Neuronal stem cell (in vitro differentiated cells): ENCODE measurements at regions not wholly inside any gene's neighbourhood (a gene's known extent, or its start where the extent isn't known, plus 50 kb on each side); places are given as distances from the start of the nearest gene placed in this dataset.
A peak's percentile ranks its signal among the peaks of the same experiment; 100 is the strongest.

Source experiments
- DNase-seq: peaks from one replicate; pipeline ENCODE4 v3.0.0-alpha.2; 2013; ENCODE audit warnings: low spot score
- H2AFZ ChIP-seq: one replicate; pipeline ENCODE4 v1.6.1; 2013; ENCODE audit warnings: mild to moderate bottlenecking, low read length, inconsistent platforms
- H2AK5ac ChIP-seq: 2 replicates; pipeline ENCODE4 v1.6.1; 2013; ENCODE audit warnings: low read depth, mild to moderate bottlenecking, inconsistent platforms, low read length, moderate library complexity, mixed read lengths
- H2BK120ac ChIP-seq: 2 replicates; pipeline ENCODE4 v1.6.1; 2013; ENCODE audit warnings: low read depth, mild to moderate bottlenecking, inconsistent platforms, low read length, moderate library complexity, mixed read lengths
- H2BK12ac ChIP-seq: one replicate; pipeline ENCODE4 v1.6.1; 2013; ENCODE audit warnings: low read length, inconsistent platforms
- H2BK15ac ChIP-seq: 2 replicates; pipeline ENCODE4 v1.6.1; 2013; ENCODE audit warnings: mild to moderate bottlenecking, low read length, inconsistent platforms, mixed read lengths
- H2BK5ac ChIP-seq: one replicate; pipeline ENCODE4 v1.6.1; 2013; ENCODE audit warnings: inconsistent platforms, mild to moderate bottlenecking, low read length, moderate library complexity
- H3K14ac ChIP-seq: one replicate; pipeline ENCODE4 v1.6.1; 2013; ENCODE audit warnings: low read length, inconsistent platforms
- H3K18ac ChIP-seq: 2 replicates; pipeline ENCODE4 v1.6.1; 2013; ENCODE audit warnings: low read length, inconsistent platforms
- H3K23ac ChIP-seq: 2 replicates; pipeline ENCODE4 v1.6.1; 2013; ENCODE audit warnings: low read depth, mild to moderate bottlenecking, mixed read lengths, low read length, inconsistent platforms; ENCODE audit not compliant: poor library complexity
- H3K27ac ChIP-seq: replicated peaks from 3 replicates; pipeline ENCODE4 v1.5.1; 2013; ENCODE audit warnings: low read length, inconsistent platforms
- H3K27me3 ChIP-seq, 3 experiments: 2 replicates each; pipeline ENCODE4 v1.6.1; 2013; ENCODE audit warnings: low read length in 3 of 3, mild to moderate bottlenecking in 2 of 3, inconsistent platforms in 1 of 3, low read depth in 1 of 3, mixed read lengths in 1 of 3, moderate library complexity in 1 of 3; ENCODE audit not compliant: control insufficient read depth in 3 of 3, insufficient read depth in 3 of 3
- H3K36me3 ChIP-seq, 2 donors: replicated peaks in 1 of 2; 2 replicates each; pipeline ENCODE4 v1.6.1; 2013; ENCODE audit warnings: low read length in 2 of 2; ENCODE audit not compliant: control insufficient read depth in 2 of 2, insufficient read depth in 2 of 2
- H3K4ac ChIP-seq: 2 replicates; pipeline ENCODE4 v1.6.1; 2013; ENCODE audit warnings: inconsistent platforms, mild to moderate bottlenecking, low read length, moderate library complexity
- H3K4me1 ChIP-seq, 2 donors: 1 replicate in 1 of 2; 2 replicates in 1 of 2; pipeline ENCODE4 v1.6.1; 2013; ENCODE audit warnings: low read length in 2 of 2, low read depth in 1 of 2; ENCODE audit not compliant: control insufficient read depth in 2 of 2, insufficient read depth in 1 of 2
- H3K4me2 ChIP-seq: one replicate; pipeline ENCODE4 v1.6.1; 2013; ENCODE audit warnings: mild to moderate bottlenecking, low read length, inconsistent platforms; ENCODE audit not compliant: insufficient read depth, poor library complexity, severe bottlenecking
- H3K4me3 ChIP-seq, 2 donors: 2 replicates each; pipeline ENCODE4 v1.5.1; 2013; ENCODE audit warnings: low read length in 2 of 2, mild to moderate bottlenecking in 2 of 2, inconsistent platforms in 1 of 2, moderate library complexity in 1 of 2
- H3K79me1 ChIP-seq: one replicate; pipeline ENCODE4 v1.6.1; 2013; ENCODE audit warnings: low read depth, mild to moderate bottlenecking, inconsistent platforms, low read length, moderate library complexity
- H3K9ac ChIP-seq: one replicate; pipeline ENCODE4 v1.6.1; 2013; ENCODE audit warnings: mild to moderate bottlenecking, low read depth, low read length, inconsistent platforms; ENCODE audit not compliant: poor library complexity
- H3K9me3 ChIP-seq, 2 donors: replicated peaks in 1 of 2; 2 replicates each; pipeline versions ENCODE3 to v1.6.1; 2013; ENCODE audit warnings: low read length in 2 of 2, mild to moderate bottlenecking in 2 of 2, inconsistent platforms in 1 of 2, low read depth in 1 of 2, mixed read lengths in 1 of 2, moderate library complexity in 1 of 2; ENCODE audit not compliant: control insufficient read depth in 2 of 2, insufficient read depth in 1 of 2
- H4K8ac ChIP-seq: one replicate; pipeline ENCODE4 v1.6.1; 2013; ENCODE audit warnings: low read depth, mild to moderate bottlenecking, inconsistent platforms, low read length, moderate library complexity
- H4K91ac ChIP-seq: one replicate; pipeline ENCODE4 v1.6.1; 2013; ENCODE audit warnings: low read length, low read depth, mild to moderate bottlenecking, inconsistent platforms; ENCODE audit not compliant: poor library complexity
- WGBS, 2 donors: extraction: QIAGEN DNeasy Blood & Tissue Kit; methylation state at CpG; one replicate each; pipeline ENCODE4 v1.1.7; 2013; ENCODE audit warnings: missing lambda C conversion rate in 2 of 2, mixed read lengths in 1 of 2; ENCODE audit not compliant: insufficient read length in 2 of 2, insufficient replicate concordance in 1 of 2; ENCODE audit errors: extremely low coverage in 2 of 2; 5-methylcytosine and 5-hydroxymethylcytosine counted together

DNA sequence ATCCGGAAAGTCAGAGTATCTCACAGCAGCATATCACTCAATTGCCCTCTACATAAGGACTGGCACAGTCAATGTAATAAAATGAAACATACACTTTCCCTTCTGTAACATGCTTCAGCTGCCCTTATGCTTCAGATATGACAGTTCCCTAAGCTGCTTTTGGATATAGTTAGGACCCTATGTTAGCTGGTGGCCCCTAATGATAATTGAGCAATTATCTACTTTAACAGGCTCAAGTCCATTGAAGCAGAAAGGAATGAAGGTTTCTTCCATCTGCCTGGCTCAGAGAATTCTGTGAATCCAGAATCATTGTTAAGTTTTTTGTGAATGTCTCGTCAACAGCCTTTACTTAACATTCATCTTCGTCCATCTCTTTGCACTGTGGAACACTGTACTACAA is 951.2 kb upstream of the DIAPH2 start:
- Histone ChIP-seq H4K91ac (no peak overlapping the region), H3K27me3 (no peaks in the 10 kb centered on the region), H3K4me3 (no peak overlapping the region), H2BK120ac (no peak overlapping the region), H2BK15ac (no peak overlapping the region), H3K14ac (no peak overlapping the region), H3K79me1 (no peaks in the 10 kb centered on the region), H3K18ac (no peak overlapping the region), H4K8ac (no peak overlapping the region), H2BK5ac (no peak overlapping the region), H3K4ac (no peak overlapping the region), H3K4me1 (peaks cover 0 to 1% of the 10 kb centered on the region in 2 donors), H2BK12ac (no peak overlapping the region), H3K36me3 (no peaks in the 10 kb centered on the region), H3K9me3 (no peaks in the 10 kb centered on the region), H3K23ac (no peak overlapping the region), H3K9ac (no peak overlapping the region), H3K4me2 (peak overlapping the region; percentile 25), H3K27ac (peak overlapping the region; percentile 51), H2AK5ac (no peak overlapping the region), H2AFZ (no peak overlapping the region)
- DNase-seq, result peak; percentile 37
- whole genome bisulfite sequencing, 2 donors, result no CpG with 5 or more reads among the region's 3 CpGs

DNA sequence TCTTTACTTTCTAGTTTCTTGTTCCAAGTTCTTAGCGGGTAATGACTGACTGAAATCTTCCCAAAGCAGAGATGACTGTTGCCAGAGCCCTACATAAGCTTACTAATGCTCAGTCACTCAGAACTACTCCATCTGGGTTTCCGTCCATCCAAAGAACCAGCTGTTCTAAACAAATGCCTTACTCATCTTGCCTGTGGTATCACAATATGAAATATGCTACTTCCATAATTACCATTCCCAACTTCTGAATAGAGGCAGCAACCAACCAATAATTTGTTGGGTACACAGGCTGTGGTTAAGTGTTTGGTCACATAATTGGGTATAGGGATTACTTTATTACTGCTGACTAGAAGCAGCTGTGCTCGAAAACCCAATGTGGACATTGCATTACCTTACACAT is 930.2 kb upstream of the DIAPH2 start:
- no peaks in the 10 kb centered on the region for H3K79me1 ChIP-seq
- H3K4me1 ChIP-seq, result no peaks in the 10 kb centered on the region
- H3K4me2 ChIP-seq, result no peak overlapping the region
- no peak overlapping the region for H2BK15ac ChIP-seq
- H3K4me3 ChIP-seq, result no peak overlapping the region
- no peak for DNase-seq
- H4K8ac ChIP-seq, result no peak overlapping the region
- no peaks in the 10 kb centered on the region for H3K36me3 ChIP-seq
- no peak overlapping the region for H2BK12ac ChIP-seq
- H4K91ac ChIP-seq, result no peak overlapping the region
- no peak overlapping the region for H2BK120ac ChIP-seq
- no peak overlapping the region for H3K9ac ChIP-seq
- no peak overlapping the region for H2AK5ac ChIP-seq
- H3K27ac ChIP-seq, result no peak overlapping the region
- no peak overlapping the region for H3K14ac ChIP-seq
- no peak overlapping the region for H3K23ac ChIP-seq
- no peaks in the 10 kb centered on the region for H3K9me3 ChIP-seq
- no peak overlapping the region for H3K18ac ChIP-seq
- no peaks in the 10 kb centered on the region for H3K27me3 ChIP-seq
- H2AFZ ChIP-seq, result no peak overlapping the region
- H2BK5ac ChIP-seq, result no peak overlapping the region
- no peak overlapping the region for H3K4ac ChIP-seq
- no CpG with 5 or more reads among the region's 3 CpGs for WGBS, 2 donors

DNA sequence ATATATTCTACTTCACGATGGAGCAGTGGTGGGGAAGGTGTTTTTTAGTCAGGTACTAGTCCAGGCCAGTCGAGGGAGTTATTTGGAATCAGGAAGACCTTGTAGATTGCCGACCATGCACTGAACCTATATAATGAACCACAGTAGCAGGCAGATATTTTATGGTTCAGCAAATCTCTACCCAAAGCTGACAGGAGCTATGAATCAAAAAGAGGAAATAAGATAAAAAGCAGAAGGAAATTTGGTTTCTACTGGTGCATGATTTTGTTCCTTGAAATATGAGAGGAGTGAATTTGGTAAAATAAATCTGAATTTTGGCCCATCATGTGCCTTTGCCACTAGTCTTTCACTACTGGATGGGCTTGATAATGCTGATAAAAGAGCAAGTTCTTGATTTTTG is 924.3 kb upstream of the DIAPH2 start:
- Histone ChIP-seq H3K4ac (no peak overlapping the region), H3K4me1 (no peaks in the 10 kb centered on the region), H3K27ac (no peak overlapping the region), H2AK5ac (no peak overlapping the region), H4K8ac (no peak overlapping the region), H3K14ac (no peak overlapping the region), H2BK120ac (no peak overlapping the region), H2BK12ac (no peak overlapping the region), H3K4me2 (no peak overlapping the region), H3K18ac (no peak overlapping the region), H4K91ac (no peak overlapping the region), H2BK5ac (no peak overlapping the region), H3K9ac (no peak overlapping the region), H3K79me1 (no peaks in the 10 kb centered on the region), H2BK15ac (no peak overlapping the region), H2AFZ (no peak overlapping the region), H3K36me3 (no peaks in the 10 kb centered on the region), H3K4me3 (no peak overlapping the region), H3K9me3 (no peaks in the 10 kb centered on the region), H3K27me3 (no peaks in the 10 kb centered on the region), H3K23ac (no peak overlapping the region)
- WGBS, 2 donors, result no CpG with 5 or more reads among the region's 3 CpGs
- no peak for DNase-seq

DNA sequence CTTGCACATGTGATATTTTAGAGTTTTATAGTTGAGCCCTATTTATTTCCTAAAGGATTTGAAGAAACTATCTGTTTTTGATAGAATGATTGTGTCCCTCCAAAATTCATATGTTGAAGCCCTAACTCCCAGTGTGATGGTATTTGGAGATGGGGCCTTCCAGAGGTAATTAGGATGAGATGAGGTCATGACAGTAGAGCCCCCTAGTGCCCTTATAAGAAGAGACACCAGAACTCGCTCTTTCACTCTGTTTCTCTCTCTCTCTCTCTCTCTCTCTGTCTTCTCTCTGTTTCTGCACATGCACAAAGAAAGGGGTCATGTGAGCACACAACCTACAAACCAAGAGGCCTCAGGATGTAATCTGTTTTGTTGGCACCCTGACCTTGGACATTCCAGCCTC is 921.9 kb upstream of the DIAPH2 start:
- Histone ChIP-seq H3K9me3 (no peaks in the 10 kb centered on the region), H3K4me3 (no peak overlapping the region)

More for the DNA sequence above, 921.9 kb upstream of the DIAPH2 start:
- Histone ChIP-seq H2BK120ac (no peak overlapping the region), H3K4ac (no peak overlapping the region), H4K8ac (no peak overlapping the region), H3K27me3 (no peaks in the 10 kb centered on the region), H3K14ac (no peak overlapping the region), H3K79me1 (no peaks in the 10 kb centered on the region), H3K4me2 (no peak overlapping the region), H4K91ac (no peak overlapping the region), H3K9ac (no peak overlapping the region), H3K23ac (no peak overlapping the region), H2BK5ac (no peak overlapping the region), H3K36me3 (no peaks in the 10 kb centered on the region), H2BK15ac (no peak overlapping the region), H3K4me1 (no peaks in the 10 kb centered on the region), H2AFZ (no peak overlapping the region), H2BK12ac (no peak overlapping the region), H3K27ac (no peak overlapping the region), H2AK5ac (no peak overlapping the region), H3K18ac (no peak overlapping the region)
- no peak for DNase-seq
- WGBS, 2 donors, result no CpG with 5 or more reads among the region's 1 CpG
